ENCODE measurements at regions not wholly inside any gene's neighbourhood (a gene's known extent, or its start where the extent isn't known, plus 50 kb on each side); places are given as distances from the start of the nearest gene placed in this dataset.

GRCh38 chr5:104843822-104844221 is 1281.2 kb upstream of the NUDT12 start:
- TF ChIP-seq CTCF (IDR thresholded peaks at IDR 0.05), result no peak
- TF ChIP-seq POLR2A (IDR thresholded peaks at IDR 0.05), result no peak
